ENCODE measurements at regions not wholly inside any gene's neighbourhood (a gene's known extent, or its start where the extent isn't known, plus 50 kb on each side); places are given as distances from the start of the nearest gene placed in this dataset.

GRCh38 chrX:45722471-45722870 is 521.8 kb upstream of the DIPK2B start:
- ATAC-seq: no peak

GRCh38 chrX:45719751-45720501 is 519.2 kb upstream of the DIPK2B start:
- peak; percentile 87 to 97 for ATAC-seq

- ATAC-seq: no peak
Observed at GRCh38 chrX:45718676-45719075, 518.0 kb upstream of the DIPK2B start.

- ATAC-seq: no peak
Observed at GRCh38 chrX:45716750-45717149, 516.1 kb upstream of the DIPK2B start.

GRCh38 chrX:45715748-45716147 is 515.1 kb upstream of the DIPK2B start:
- no peak for ATAC-seq

- peak in 1 of 2 donors; percentile 17 for ATAC-seq
Observed at GRCh38 chrX:45714866-45715265, 514.2 kb upstream of the DIPK2B start.

- no peak for ATAC-seq
Observed at GRCh38 chrX:45712067-45712466, 511.4 kb upstream of the DIPK2B start.

GRCh38 chrX:45711231-45711630 is 510.6 kb upstream of the DIPK2B start:
- ATAC-seq: no peak

- peak; percentile 88 for ATAC-seq
Observed at GRCh38 chrX:45710081-45710801, 509.6 kb upstream of the DIPK2B start.

GRCh38 chrX:45709381-45709780 is 508.7 kb upstream of the DIPK2B start:
- no peak for ATAC-seq

GRCh38 chrX:45699158-45699557 is 498.5 kb upstream of the DIPK2B start:
- ATAC-seq: no peak

GRCh38 chrX:45697591-45697990 is 496.9 kb upstream of the DIPK2B start:
- no peak for ATAC-seq

GRCh38 chrX:45696736-45697135 is 496.1 kb upstream of the DIPK2B start:
- ATAC-seq: no peak

GRCh38 chrX:45689971-45690370 is 489.3 kb upstream of the DIPK2B start:
- no peak for ATAC-seq

- no peak for ATAC-seq
Observed at GRCh38 chrX:45683914-45684313, 483.2 kb upstream of the DIPK2B start.

- no peak for ATAC-seq
Observed at GRCh38 chrX:45681891-45682290, 481.2 kb upstream of the DIPK2B start.

- ATAC-seq: no peak
Observed at GRCh38 chrX:45669715-45670340, 469.2 kb upstream of the DIPK2B start.

- ATAC-seq: no peak
Observed at GRCh38 chrX:45668686-45669443, 468.2 kb upstream of the DIPK2B start.

- no peak for ATAC-seq
Observed at GRCh38 chrX:45667666-45668065, 467.0 kb upstream of the DIPK2B start.

GRCh38 chrX:45664727-45665290 is 464.1 kb upstream of the DIPK2B start:
- no peak for ATAC-seq

- no peak for ATAC-seq
Observed at GRCh38 chrX:45660477-45660876, 459.8 kb upstream of the DIPK2B start.

- no peak for ATAC-seq
Observed at GRCh38 chrX:45633419-45633818, 432.7 kb upstream of the DIPK2B start.

- ATAC-seq: no peak
Observed at GRCh38 chrX:45632506-45632905, 431.8 kb upstream of the DIPK2B start.
